Right atrium auricular region (tissue), 2 donors: ENCODE measurements at regions not wholly inside any gene's neighbourhood (a gene's known extent, or its start where the extent isn't known, plus 50 kb on each side); places are given as distances from the start of the nearest gene placed in this dataset.

Source experiments
- DNase-seq: peaks from one replicate; pipeline ENCODE4 v3.0.0-alpha.2; 2019; ENCODE audit warnings: low spot score
- H3K27ac ChIP-seq, 2 donors: fragments of 200-600 bp; sonication (generic); 1 replicate in 1 of 2; 2 replicates in 1 of 2; pipeline ENCODE4 v1.5.1; 2016 to 2019
- H3K27me3 ChIP-seq, 2 donors: fragments of 200-600 bp; sonication (generic); one replicate each; pipeline versions ENCODE4 v1.5.1 to v1.6.0; 2017 to 2019
- H3K36me3 ChIP-seq: fragments of 200-600 bp; sonication (generic); one replicate; pipeline ENCODE4 v1.5.1; 2016
- H3K4me1 ChIP-seq, 2 donors: fragments of 200-600 bp; sonication (generic); one replicate each; pipeline versions ENCODE4 v1.5.1 to v1.6.0; 2017 to 2019
- H3K4me3 ChIP-seq, 2 donors: fragments of 200-600 bp; sonication (generic); 1 replicate in 1 of 2; 2 replicates in 1 of 2; pipeline ENCODE4 v1.5.1; 2017 to 2019; ENCODE audit warnings: mild to moderate bottlenecking in 1 of 2, moderate library complexity in 1 of 2
- H3K9me3 ChIP-seq, 2 donors: fragments of 200-600 bp; sonication (generic); one replicate each; pipeline ENCODE4 v1.5.1; 2019
- TF ChIP-seq, protein P1 (sequence below), 2 donors: fragments of 200-600 bp; sonication (generic); IDR thresholded peaks; one replicate each; pipeline ENCODE4 v1.5.1; 2019; ENCODE audit warnings: antibody characterized with exemption in 2 of 2

GRCh38 chr6:71420095-71420692 lies 131.6 kb downstream of the OGFRL1 start:
- no peak for DNase-seq
- H3K27me3 ChIP-seq = no peaks in the 10 kb centered on the region
- peak overlapping the region; percentile 97 for H3K4me3 ChIP-seq
- peaks cover 22% of the 10 kb centered on the region for H3K36me3 ChIP-seq
- peaks cover 0 to 25% of the 10 kb centered on the region in 2 donors for H3K4me1 ChIP-seq
- H3K9me3 ChIP-seq = no peaks in the 10 kb centered on the region
- peak overlapping the region; percentile 98 for H3K27ac ChIP-seq
- TF ChIP-seq, protein P1, sequence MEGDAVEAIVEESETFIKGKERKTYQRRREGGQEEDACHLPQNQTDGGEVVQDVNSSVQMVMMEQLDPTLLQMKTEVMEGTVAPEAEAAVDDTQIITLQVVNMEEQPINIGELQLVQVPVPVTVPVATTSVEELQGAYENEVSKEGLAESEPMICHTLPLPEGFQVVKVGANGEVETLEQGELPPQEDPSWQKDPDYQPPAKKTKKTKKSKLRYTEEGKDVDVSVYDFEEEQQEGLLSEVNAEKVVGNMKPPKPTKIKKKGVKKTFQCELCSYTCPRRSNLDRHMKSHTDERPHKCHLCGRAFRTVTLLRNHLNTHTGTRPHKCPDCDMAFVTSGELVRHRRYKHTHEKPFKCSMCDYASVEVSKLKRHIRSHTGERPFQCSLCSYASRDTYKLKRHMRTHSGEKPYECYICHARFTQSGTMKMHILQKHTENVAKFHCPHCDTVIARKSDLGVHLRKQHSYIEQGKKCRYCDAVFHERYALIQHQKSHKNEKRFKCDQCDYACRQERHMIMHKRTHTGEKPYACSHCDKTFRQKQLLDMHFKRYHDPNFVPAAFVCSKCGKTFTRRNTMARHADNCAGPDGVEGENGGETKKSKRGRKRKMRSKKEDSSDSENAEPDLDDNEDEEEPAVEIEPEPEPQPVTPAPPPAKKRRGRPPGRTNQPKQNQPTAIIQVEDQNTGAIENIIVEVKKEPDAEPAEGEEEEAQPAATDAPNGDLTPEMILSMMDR (IDR thresholded peaks at IDR 0.05) = peak; percentile 41 to 63

GRCh38 chr6:71420693-71421328 lies 132.2 kb downstream of the OGFRL1 start:
- Histone ChIP-seq H3K36me3 (peaks cover 16% of the 10 kb centered on the region), H3K4me1 (peaks cover 0 to 20% of the 10 kb centered on the region in 2 donors), H3K27ac (peak overlapping the region; percentile 98), H3K9me3 (no peaks in the 10 kb centered on the region), H3K4me3 (peak overlapping the region; percentile 97), H3K27me3 (no peaks in the 10 kb centered on the region)
- DNase-seq = peak; percentile 98
- TF ChIP-seq, protein P1 (IDR thresholded peaks at IDR 0.05) = no peak

GRCh38 chr6:71421611-71422010 lies 133.0 kb downstream of the OGFRL1 start:
- Histone ChIP-seq H3K27ac (peak overlapping the region; percentile 98), H3K4me3 (no peak overlapping the region), H3K4me1 (peaks cover 0 to 20% of the 10 kb centered on the region in 2 donors), H3K36me3 (peaks cover 8% of the 10 kb centered on the region), H3K27me3 (no peaks in the 10 kb centered on the region), H3K9me3 (no peaks in the 10 kb centered on the region)
- DNase-seq = no peak
- TF ChIP-seq, protein P1 (IDR thresholded peaks at IDR 0.05) = no peak

DNA sequence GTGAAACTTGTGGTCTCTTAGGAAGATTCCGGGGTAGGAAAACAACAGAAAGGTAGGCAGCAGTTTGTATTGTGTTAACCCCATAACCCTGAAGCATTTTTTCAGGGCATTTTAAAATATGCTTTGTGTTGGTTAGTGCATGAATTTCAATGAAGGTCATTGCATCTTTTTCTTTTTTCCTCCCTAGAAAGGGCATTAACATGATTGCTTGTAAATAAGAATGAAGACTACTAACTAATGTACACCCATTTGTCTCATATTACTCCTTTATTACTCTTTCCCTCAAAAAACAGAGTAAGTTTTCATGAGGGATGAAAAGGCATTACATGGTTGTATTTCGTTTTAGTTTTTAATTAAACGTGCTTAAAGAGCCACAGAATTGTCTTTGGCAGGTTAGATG lies 141.4 kb downstream of the OGFRL1 start:
- Histone ChIP-seq H3K4me3 (no peak overlapping the region), H3K36me3 (no peaks in the 10 kb centered on the region), H3K27ac (no peak overlapping the region), H3K4me1 (no peaks in the 10 kb centered on the region), H3K9me3 (no peaks in the 10 kb centered on the region), H3K27me3 (no peaks in the 10 kb centered on the region)
- TF ChIP-seq, protein P1 (IDR thresholded peaks at IDR 0.05) = no peak
- no peak for DNase-seq

DNA sequence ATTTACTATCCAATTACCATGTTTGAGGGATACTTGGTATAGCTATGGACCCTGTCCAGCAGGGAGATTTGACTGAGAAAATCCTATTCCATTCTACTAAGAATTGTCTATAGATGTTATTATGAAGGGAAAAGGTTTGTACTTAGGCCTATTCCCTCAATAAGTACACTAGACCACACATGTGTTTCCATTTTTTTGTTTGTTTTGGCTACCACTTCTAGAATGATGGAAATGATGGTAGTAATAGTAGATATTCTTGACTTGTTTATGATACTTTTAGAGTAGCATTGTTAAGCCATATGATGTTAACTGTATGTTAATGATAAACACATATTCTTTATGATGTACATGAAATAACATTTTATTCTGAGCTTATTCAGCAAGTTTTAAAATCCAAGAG lies 144.8 kb downstream of the OGFRL1 start:
- Histone ChIP-seq H3K9me3 (no peaks in the 10 kb centered on the region), H3K4me3 (no peak overlapping the region), H3K4me1 (no peaks in the 10 kb centered on the region), H3K27me3 (no peaks in the 10 kb centered on the region), H3K36me3 (no peaks in the 10 kb centered on the region), H3K27ac (no peak overlapping the region)
- TF ChIP-seq, protein P1 (IDR thresholded peaks at IDR 0.05) = no peak
- DNase-seq = no peak
